Loucy (cell line): ENCODE measurements at regions not wholly inside any gene's neighbourhood (a gene's known extent, or its start where the extent isn't known, plus 50 kb on each side); places are given as distances from the start of the nearest gene placed in this dataset.

Experiments
- H2AFZ ChIP-seq: fragments of 200-600 bp; sonication (generic); 2 replicates; pipeline ENCODE4 v1.6.0; 2016; ENCODE audit warnings: antibody characterized with exemption, mild to moderate bottlenecking, low read length, moderate library complexity
- H3F3A ChIP-seq: fragments of 200-600 bp; 2 replicates; pipeline ENCODE4 v1.6.0; 2016; ENCODE audit warnings: antibody characterized with exemption, low read depth, mild to moderate bottlenecking
- H3K27me3 ChIP-seq: fragments of 200-600 bp; sonication (generic); 2 replicates; pipeline ENCODE4 v1.6.1; 2014; ENCODE audit warnings: low read length, mild to moderate bottlenecking; ENCODE audit not compliant: insufficient read depth, poor library complexity, severe bottlenecking
- H3K36me3 ChIP-seq: fragments of 200-600 bp; sonication (generic); 2 replicates; pipeline ENCODE4 v1.6.1; 2016; ENCODE audit warnings: low read length; ENCODE audit not compliant: insufficient read depth
- H3K4me1 ChIP-seq: fragments of 200-600 bp; sonication (generic); 2 replicates; pipeline ENCODE4 v1.5.1; 2014; ENCODE audit warnings: low read length, mild to moderate bottlenecking; ENCODE audit not compliant: insufficient read depth, poor library complexity, severe bottlenecking
- H3K4me2 ChIP-seq: fragments of 200-600 bp; sonication (generic); 2 replicates; pipeline ENCODE4 v1.6.0; 2014; ENCODE audit warnings: antibody characterized with exemption, low read length, low read depth, mild to moderate bottlenecking; ENCODE audit not compliant: poor library complexity, severe bottlenecking
- H3K4me3 ChIP-seq: fragments of 200-600 bp; sonication (generic); 2 replicates; pipeline ENCODE4 v1.5.1; 2014; ENCODE audit warnings: low read length, mild to moderate bottlenecking, mixed read lengths; ENCODE audit not compliant: poor library complexity, severe bottlenecking
- H3K79me2 ChIP-seq: fragments of 200-600 bp; sonication (generic); 2 replicates; pipeline ENCODE4 v1.6.1; 2014; ENCODE audit warnings: low read length; ENCODE audit not compliant: insufficient read depth
- H3K9ac ChIP-seq: fragments of 200-600 bp; sonication (generic); 2 replicates; pipeline ENCODE4 v1.6.0; 2014; ENCODE audit warnings: mild to moderate bottlenecking, low read depth, low read length, moderate library complexity; ENCODE audit not compliant: poor library complexity, severe bottlenecking
- H3K9me2 ChIP-seq: fragments of 200-600 bp; sonication (generic); replicated peaks from 2 replicates; pipeline ENCODE4 v1.6.1; 2016; ENCODE audit warnings: low read depth, low read length, mixed read lengths
- H3K9me3 ChIP-seq: fragments of 200-600 bp; sonication (generic); 2 replicates; pipeline ENCODE4 v1.6.1; 2014; ENCODE audit warnings: mild to moderate bottlenecking, antibody characterized with exemption, low read length, low read depth; ENCODE audit not compliant: insufficient read depth
- H4K20me1 ChIP-seq: fragments of 200-600 bp; sonication (generic); 2 replicates; pipeline ENCODE4 v1.6.0; 2014; ENCODE audit warnings: antibody characterized with exemption, low read length, mild to moderate bottlenecking; ENCODE audit not compliant: insufficient read depth, poor library complexity, severe bottlenecking
- CTCF ChIP-seq: fragments of 200-600 bp; sonication (generic); conservative IDR thresholded peaks from 2 replicates; pipeline ENCODE4 v1.5.1; 2014; ENCODE audit warnings: mild to moderate bottlenecking, antibody characterized with exemption, low read length
- EZH2phosphoT487 ChIP-seq: fragments of 200-600 bp; IDR thresholded peaks from 2 replicates; pipeline ENCODE4 v1.6.1; 2018; ENCODE audit warnings: antibody characterized with exemption, mild to moderate bottlenecking, moderate library complexity, borderline replicate concordance

GRCh38 chr11:92154110-92154509 lies 70.5 kb upstream of the FAT3 start:
- no peak overlapping the region for H3K4me3 ChIP-seq
- H3K79me2 ChIP-seq, result no peaks in the 10 kb centered on the region
- H3K9ac ChIP-seq, result no peak overlapping the region
- no peaks in the 10 kb centered on the region for H3K9me2 ChIP-seq
- H4K20me1 ChIP-seq, result no peaks in the 10 kb centered on the region
- H3K4me2 ChIP-seq, result no peak overlapping the region
- no peaks in the 10 kb centered on the region for H3K9me3 ChIP-seq
- H3K27me3 ChIP-seq, result no peaks in the 10 kb centered on the region
- H3K36me3 ChIP-seq, result no peaks in the 10 kb centered on the region
- no peak overlapping the region for H2AFZ ChIP-seq
- H3K4me1 ChIP-seq, result peaks cover 17% of the 10 kb centered on the region
- H3F3A ChIP-seq, result no peaks in the 10 kb centered on the region
- no peak for TF ChIP-seq CTCF
- TF ChIP-seq EZH2phosphoT487, result no peak

GRCh38 chr11:92153542-92153941 lies 71.1 kb upstream of the FAT3 start:
- Histone ChIP-seq H3K36me3 (no peaks in the 10 kb centered on the region), H3F3A (no peaks in the 10 kb centered on the region), H3K4me2 (no peak overlapping the region), H3K9ac (no peak overlapping the region), H4K20me1 (no peaks in the 10 kb centered on the region), H3K27me3 (no peaks in the 10 kb centered on the region), H3K9me2 (no peaks in the 10 kb centered on the region), H3K79me2 (no peaks in the 10 kb centered on the region), H3K4me1 (peaks cover 17% of the 10 kb centered on the region), H2AFZ (no peak overlapping the region), H3K9me3 (no peaks in the 10 kb centered on the region), H3K4me3 (no peak overlapping the region)
- no peak for TF ChIP-seq EZH2phosphoT487
- TF ChIP-seq CTCF, result no peak

GRCh38 chr11:92152245-92152644 lies 72.4 kb upstream of the FAT3 start:
- H3K27me3 ChIP-seq, result no peaks in the 10 kb centered on the region
- H3K9ac ChIP-seq, result no peak overlapping the region
- H3K79me2 ChIP-seq, result no peaks in the 10 kb centered on the region
- no peak overlapping the region for H2AFZ ChIP-seq
- H4K20me1 ChIP-seq, result no peaks in the 10 kb centered on the region
- H3K9me2 ChIP-seq, result no peaks in the 10 kb centered on the region
- no peak overlapping the region for H3K4me3 ChIP-seq
- H3K4me1 ChIP-seq, result peaks cover 17% of the 10 kb centered on the region
- no peaks in the 10 kb centered on the region for H3K9me3 ChIP-seq
- no peak overlapping the region for H3K4me2 ChIP-seq
- H3K36me3 ChIP-seq, result no peaks in the 10 kb centered on the region
- H3F3A ChIP-seq, result no peaks in the 10 kb centered on the region
- TF ChIP-seq CTCF (peak; percentile 52), EZH2phosphoT487 (no peak)
